K562 (cell line): ENCODE measurements at regions not wholly inside any gene's neighbourhood (a gene's known extent, or its start where the extent isn't known, plus 50 kb on each side); places are given as distances from the start of the nearest gene placed in this dataset.

ENCODE experiments used
- E2F8 ChIP-seq: fragments of 450-650 bp; IDR thresholded peaks from 2 replicates; pipeline ENCODE4 v1.7.1; 2018; ENCODE audit warnings: mild to moderate bottlenecking, low read depth; ENCODE audit not compliant: partially characterized antibody
- ILK ChIP-seq: fragments of 450-650 bp; IDR thresholded peaks from 2 replicates; pipeline ENCODE4 v1.6.1; 2016; ENCODE audit warnings: missing genetic modification characterization, low read depth, mild to moderate bottlenecking, missing compliant biosample characterization, moderate library complexity, borderline replicate concordance
- KDM5B ChIP-seq: fragments of 200-600 bp; sonication (generic); IDR thresholded peaks from 2 replicates; pipeline ENCODE4 v1.6.1; 2012; ENCODE audit warnings: low read depth, mild to moderate bottlenecking, moderate library complexity, low read length, control low read depth, inconsistent platforms; ENCODE audit not compliant: insufficient replicate concordance
- MXI1 ChIP-seq: IDR thresholded peaks from 2 replicates; pipeline ENCODE4 v1.6.1; 2011; ENCODE audit warnings: low read depth, mild to moderate bottlenecking, improper control_type of control experiment, low read length
- NCOA1 ChIP-seq: fragments of 450-650 bp; IDR thresholded peaks from 2 replicates; pipeline ENCODE4 v1.6.1; 2016; ENCODE audit warnings: low read depth
- PCBP2 ChIP-seq: fragments of 200-400 bp; formaldehyde crosslinking; IDR thresholded peaks from 2 replicates; pipeline ENCODE4 v1.6.1; 2018; ENCODE audit warnings: low read length, low read depth, mild to moderate bottlenecking, moderate library complexity; ENCODE audit not compliant: poor library complexity, severe bottlenecking
- U2AF1 ChIP-seq: fragments of 200-400 bp; formaldehyde crosslinking; optimal IDR thresholded peaks from 2 replicates; pipeline ENCODE3; 2017; ENCODE audit warnings: mild to moderate bottlenecking, low read depth, low read length, moderate library complexity
- YY1 ChIP-seq, 3 experiments: IDR thresholded peaks; 2 replicates each; pipeline ENCODE4 v1.6.1; 2011; ENCODE audit warnings: low read length in 2 of 3, mild to moderate bottlenecking in 2 of 3, moderate library complexity in 2 of 3, borderline replicate concordance in 1 of 3, control low read depth in 1 of 3, low read depth in 1 of 3; ENCODE audit not compliant: insufficient read depth in 3 of 3, insufficient replicate concordance in 2 of 3, control insufficient read depth in 1 of 3, insufficient read length in 1 of 3; ENCODE audit errors: extremely low read depth in 1 of 3
- ZNF146 ChIP-seq: IDR thresholded peaks from one replicate; pipeline ENCODE4 v1.6.1; 2018; ENCODE audit warnings: missing compliant biosample characterization; ENCODE audit not compliant: unreplicated experiment
- ZNF311 ChIP-seq: fragments of 250-450 bp; sonication (Bioruptor Pico); IDR thresholded peaks from 2 replicates; pipeline ENCODE4 v1.4.0; 2020; ENCODE audit warnings: mild to moderate bottlenecking, moderate library complexity
- ZNF398 ChIP-seq: fragments of 250-450 bp; sonication (Bioruptor Pico); IDR thresholded peaks from 2 replicates; pipeline ENCODE4 v1.8.0; 2021; ENCODE audit warnings: moderate library complexity, mild to moderate bottlenecking, inconsistent platforms
- ZNF407 ChIP-seq: fragments of 450-650 bp; IDR thresholded peaks from 2 replicates; pipeline ENCODE4 v1.6.1; 2016; ENCODE audit warnings: low read depth
- ZNF449 ChIP-seq: fragments of 250-450 bp; sonication (Bioruptor Pico); IDR thresholded peaks from 2 replicates; pipeline ENCODE4 v1.8.0; 2022; ENCODE audit warnings: moderate library complexity, mild to moderate bottlenecking, inconsistent platforms

GRCh38 chr6:166057431-166057830 is 110.2 kb downstream of the TBXT start (continued):
- TF ChIP-seq E2F8 = no peak
- TF ChIP-seq ZNF146 (CRISPR knock-in tag) = no peak
- no peak for TF ChIP-seq ZNF398 (CRISPR knock-in tag)
- no peak for TF ChIP-seq ILK (tag)
- TF ChIP-seq YY1 (IDR thresholded peaks at IDR 0.05; ENCODE audit: borderline replicate concordance in 1 of 3, control insufficient read depth in 1 of 3, extremely low read depth in 1 of 3, insufficient read depth in 3 of 3, insufficient read length in 1 of 3, insufficient replicate concordance in 2 of 3, low read depth in 1 of 3, low read length in 2 of 3) = no peak
- no peak for TF ChIP-seq MXI1
- no peak for TF ChIP-seq PCBP2
- TF ChIP-seq KDM5B = no peak
- no peak for TF ChIP-seq NCOA1
- TF ChIP-seq ZNF449 (CRISPR knock-in tag) = no peak
- TF ChIP-seq ZNF407 = no peak
- no peak for TF ChIP-seq ZNF311 (CRISPR knock-in tag)
- TF ChIP-seq U2AF1 = no peak
- TF ChIP-seq, all 486 proteins: peak for 0
